ENCODE measurements at regions not wholly inside any gene's neighbourhood (a gene's known extent, or its start where the extent isn't known, plus 50 kb on each side); places are given as distances from the start of the nearest gene placed in this dataset.

DNA sequence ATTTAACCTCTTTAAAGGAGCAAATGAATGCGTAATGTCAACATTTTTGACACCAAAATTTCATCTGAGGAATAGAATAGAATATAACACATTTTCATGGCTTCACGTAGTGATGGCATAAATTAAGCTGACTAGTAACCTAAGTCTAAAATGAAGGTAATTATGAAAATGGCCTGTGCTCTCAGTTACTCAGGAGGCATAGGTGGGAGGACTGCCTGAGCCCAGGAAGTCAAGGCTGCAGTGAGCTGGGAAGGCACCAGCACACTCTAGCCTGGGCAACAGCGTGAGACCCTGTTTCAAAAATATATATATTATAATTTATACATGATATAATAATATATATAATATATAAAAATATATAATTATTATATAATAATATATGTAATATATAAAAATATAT lies 383.2 kb upstream of the ATP2B1 start:
- TF ChIP-seq CTCF (IDR thresholded peaks at IDR 0.05; ENCODE audit: low read length, missing control alignments): no peak
- H3K4me3 ChIP-seq (replicated peaks; ENCODE audit: low read depth, low read length): no peak overlapping the region

DNA sequence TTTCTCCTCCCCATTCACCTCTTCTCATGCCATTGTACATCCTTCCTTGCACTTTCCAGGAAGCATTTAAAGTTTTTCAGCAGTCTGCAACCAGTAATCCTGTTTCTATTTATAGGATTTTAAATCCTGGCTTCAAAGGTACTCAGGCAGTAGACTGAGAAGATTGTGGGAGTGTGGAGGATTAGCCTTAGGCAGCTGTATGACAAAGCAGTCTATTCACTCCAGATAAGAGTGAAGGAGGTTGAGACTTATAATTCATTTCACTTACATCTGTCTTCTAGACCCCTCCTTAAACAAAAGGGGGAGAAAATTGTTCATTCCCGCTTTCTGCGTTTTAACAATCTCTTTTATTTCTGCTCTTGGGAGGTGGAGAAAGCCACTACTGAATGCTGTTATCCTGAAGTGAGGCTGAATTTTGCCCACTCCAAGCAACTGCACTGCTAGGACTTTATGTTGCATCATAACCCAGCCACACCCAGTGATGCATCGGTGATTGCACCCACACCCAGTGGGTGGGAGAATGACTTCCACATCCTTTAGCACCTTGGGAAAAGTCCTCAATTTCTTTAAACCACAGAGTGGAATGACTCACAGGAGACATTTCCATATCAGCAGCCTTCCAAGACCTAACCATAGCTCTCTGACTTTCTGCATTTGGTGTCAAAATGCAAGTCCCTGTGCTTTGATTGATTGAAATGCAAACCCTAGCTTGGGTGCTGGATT lies 382.5 kb upstream of the ATP2B1 start:
- DNase-seq (ENCODE audit: low read depth): peak; percentile 83
- no peak overlapping the region for H3K4me3 ChIP-seq (replicated peaks; ENCODE audit: low read depth, low read length)
- TF ChIP-seq CTCF (IDR thresholded peaks at IDR 0.05; ENCODE audit: low read length, missing control alignments): no peak

More for the DNA sequence above, 383.2 kb upstream of the ATP2B1 start:
- no peak for DNase-seq (ENCODE audit: low read depth)

DNA sequence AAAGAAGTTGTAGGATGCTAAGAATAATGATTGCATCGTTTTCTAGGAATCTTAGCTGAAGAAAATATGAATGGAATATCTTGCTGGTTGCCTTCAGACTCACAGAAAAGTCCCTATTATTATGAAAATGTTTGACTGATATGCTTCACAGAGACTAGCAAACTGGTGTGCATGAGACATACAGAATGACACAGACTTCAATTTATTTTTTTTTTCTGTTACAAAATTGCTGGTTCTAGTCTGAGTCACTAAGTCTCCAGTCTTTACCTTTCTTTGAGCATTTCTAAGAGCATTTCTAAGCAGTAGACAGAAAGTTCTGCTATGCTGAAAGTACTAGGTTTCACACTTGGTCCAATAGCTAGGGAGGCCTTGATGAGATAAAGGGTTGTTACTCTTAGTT lies 377.6 kb upstream of the ATP2B1 start:
- no peak for TF ChIP-seq CTCF (IDR thresholded peaks at IDR 0.05; ENCODE audit: low read length, missing control alignments)
- no peak overlapping the region for H3K4me3 ChIP-seq (replicated peaks; ENCODE audit: low read depth, low read length)
- DNase-seq (ENCODE audit: low read depth): no peak

DNA sequence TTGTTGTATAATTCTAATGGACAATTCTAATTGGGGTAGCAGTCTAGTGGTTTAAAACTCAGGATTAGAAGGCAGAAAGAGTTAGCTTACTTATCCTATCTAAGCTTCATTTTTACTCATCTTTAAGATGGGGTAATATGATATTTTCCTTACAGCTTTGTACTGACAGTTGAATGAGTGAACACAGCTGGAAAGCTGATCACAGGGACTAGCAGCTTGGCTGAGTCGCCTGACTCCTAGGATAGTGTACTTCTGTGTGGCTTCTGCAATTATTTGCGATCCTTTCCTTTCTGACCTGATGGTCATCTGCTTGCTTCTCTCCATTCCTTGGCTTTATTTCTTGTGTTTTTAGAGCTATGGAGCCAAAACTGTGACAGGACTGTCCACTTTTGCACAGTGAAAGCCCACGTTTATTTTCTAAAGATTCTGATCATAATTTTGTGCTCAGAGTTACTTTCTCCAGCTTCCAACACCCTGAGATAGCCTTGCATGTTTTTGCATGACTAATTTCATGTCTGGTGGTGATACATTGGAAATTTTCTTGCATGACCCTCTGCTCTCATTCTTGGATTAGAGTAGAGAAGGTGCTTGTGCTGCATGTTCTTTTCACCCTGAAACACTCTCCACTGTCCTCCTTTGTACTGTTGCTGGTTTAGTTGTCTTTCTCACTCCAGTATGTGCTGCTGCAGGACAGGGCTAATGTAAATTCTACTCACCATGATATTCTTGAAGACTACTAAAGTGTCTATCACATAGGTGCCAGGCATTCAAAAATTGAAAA lies 377.0 kb upstream of the ATP2B1 start:
- no peak overlapping the region for H3K4me3 ChIP-seq (replicated peaks; ENCODE audit: low read depth, low read length)
- no peak for TF ChIP-seq CTCF (IDR thresholded peaks at IDR 0.05; ENCODE audit: low read length, missing control alignments)
- DNase-seq (ENCODE audit: low read depth): no peak

DNA sequence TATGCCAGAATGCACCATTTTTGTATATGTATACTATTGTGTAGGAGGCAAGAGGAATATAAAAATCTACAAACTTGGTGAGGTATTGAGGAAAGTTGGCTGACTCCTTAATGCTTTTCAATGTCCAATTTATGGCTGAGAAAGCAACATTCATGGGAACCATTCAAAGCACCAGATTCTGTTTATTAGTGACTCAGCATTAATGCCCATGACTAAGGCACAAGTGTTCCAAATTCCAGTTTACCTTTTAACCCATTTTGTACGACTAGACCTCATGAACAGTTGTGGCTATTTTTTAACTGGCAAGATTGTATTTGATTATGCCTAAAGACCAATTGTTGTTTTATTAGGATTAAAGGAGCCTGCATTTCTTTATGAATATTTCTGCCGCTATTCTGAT lies 375.4 kb upstream of the ATP2B1 start:
- no peak for DNase-seq (ENCODE audit: low read depth)
- no peak overlapping the region for H3K4me3 ChIP-seq (replicated peaks; ENCODE audit: low read depth, low read length)
- no peak for TF ChIP-seq CTCF (IDR thresholded peaks at IDR 0.05; ENCODE audit: low read length, missing control alignments)

DNA sequence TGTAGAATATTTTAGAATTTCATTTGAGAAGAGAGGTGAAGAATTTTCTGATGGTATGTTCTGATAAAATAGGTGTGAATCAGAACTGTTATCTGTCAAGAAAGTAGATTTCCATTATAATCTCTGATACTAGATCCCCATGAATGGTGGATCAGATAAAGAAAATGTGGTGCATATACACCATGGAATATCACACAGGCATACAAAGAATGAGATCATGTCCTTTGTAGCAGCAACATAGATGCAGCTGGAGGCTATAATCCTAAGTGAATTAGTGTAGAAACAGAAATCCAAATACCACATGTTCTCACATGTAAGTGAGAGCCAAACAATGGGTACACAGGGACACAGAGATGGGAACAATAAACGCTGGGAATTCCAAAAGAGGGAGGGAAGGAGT lies 372.0 kb upstream of the ATP2B1 start:
- TF ChIP-seq CTCF (IDR thresholded peaks at IDR 0.05; ENCODE audit: low read length, missing control alignments): no peak
- H3K4me3 ChIP-seq (replicated peaks; ENCODE audit: low read depth, low read length): no peak overlapping the region
- DNase-seq (ENCODE audit: low read depth): no peak
